ENCODE measurements at regions not wholly inside any gene's neighbourhood (a gene's known extent, or its start where the extent isn't known, plus 50 kb on each side); places are given as distances from the start of the nearest gene placed in this dataset.

DNA sequence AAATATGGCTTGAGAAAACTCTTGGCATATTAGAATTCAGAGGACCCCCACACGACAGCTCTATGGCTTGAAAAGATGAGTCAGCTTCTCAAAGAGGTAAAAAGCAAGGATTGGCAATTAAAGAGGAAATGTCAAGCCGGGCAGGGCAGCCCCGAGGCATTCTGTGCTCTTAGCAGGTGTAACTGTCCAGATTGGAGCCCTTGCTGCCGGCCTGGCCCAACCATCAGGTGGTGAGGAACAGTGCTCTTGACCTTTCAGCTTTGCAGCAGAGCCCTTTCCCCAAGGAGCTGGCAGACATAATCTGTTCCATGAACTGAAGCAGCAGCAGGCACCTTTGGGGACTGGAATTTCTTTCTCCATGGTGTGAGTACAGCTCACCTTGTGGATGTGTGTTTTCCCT lies 287.8 kb downstream of the UTP18 start:
- no peaks in the 10 kb centered on the region for H3K36me3 ChIP-seq (ENCODE audit: control insufficient read depth, insufficient read depth, low read length)
- no peaks in the 10 kb centered on the region for H3K27me3 ChIP-seq (ENCODE audit: control insufficient read depth, insufficient read depth, low read length)
- H3K4me3 ChIP-seq (ENCODE audit: low read depth, low read length): no peak overlapping the region
- no peaks in the 10 kb centered on the region for H3K4me1 ChIP-seq (ENCODE audit: control insufficient read depth, insufficient read depth, low read length)
- H3K27ac ChIP-seq (ENCODE audit: low read depth, low read length): no peak overlapping the region
- DNase-seq (ENCODE audit: low read depth in 4 of 6, low spot score in 6 of 6): no peak
- 75% methylated on average over 4 of the region's 4 CpGs for WGBS (ENCODE audit: insufficient coverage)
- H3K9me3 ChIP-seq (ENCODE audit: control insufficient read depth, insufficient read depth, low read length): no peaks in the 10 kb centered on the region

DNA sequence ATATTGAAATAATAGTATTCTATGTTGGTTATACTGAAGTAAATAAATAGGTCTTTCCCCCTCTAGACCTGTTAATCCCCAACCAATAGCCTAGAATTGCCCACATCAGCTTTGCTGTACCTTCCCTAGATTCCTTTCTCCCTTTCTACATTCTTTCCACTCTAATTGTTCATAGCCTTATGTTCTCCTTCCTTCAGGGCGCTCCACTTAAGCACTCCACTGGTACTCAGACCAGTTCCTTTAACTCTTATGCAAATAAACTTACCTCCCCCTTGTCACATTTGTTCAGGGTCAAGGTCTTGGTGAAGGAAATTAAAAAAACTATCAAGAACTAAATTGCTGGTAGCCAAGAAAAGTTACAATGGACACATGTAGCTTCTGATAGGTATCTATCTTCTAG lies 294.8 kb downstream of the UTP18 start:
- no CpG with 5 or more reads among the region's 1 CpG for WGBS (ENCODE audit: insufficient coverage)
- Histone ChIP-seq H3K27me3 (ENCODE audit: control insufficient read depth, insufficient read depth, low read length) (no peaks in the 10 kb centered on the region), H3K4me1 (ENCODE audit: control insufficient read depth, insufficient read depth, low read length) (no peaks in the 10 kb centered on the region), H3K36me3 (ENCODE audit: control insufficient read depth, insufficient read depth, low read length) (no peaks in the 10 kb centered on the region), H3K9me3 (ENCODE audit: control insufficient read depth, insufficient read depth, low read length) (no peaks in the 10 kb centered on the region), H3K4me3 (ENCODE audit: low read depth, low read length) (no peak overlapping the region), H3K27ac (ENCODE audit: low read depth, low read length) (no peak overlapping the region)
- DNase-seq (ENCODE audit: low read depth in 4 of 6, low spot score in 6 of 6): no peak

DNA sequence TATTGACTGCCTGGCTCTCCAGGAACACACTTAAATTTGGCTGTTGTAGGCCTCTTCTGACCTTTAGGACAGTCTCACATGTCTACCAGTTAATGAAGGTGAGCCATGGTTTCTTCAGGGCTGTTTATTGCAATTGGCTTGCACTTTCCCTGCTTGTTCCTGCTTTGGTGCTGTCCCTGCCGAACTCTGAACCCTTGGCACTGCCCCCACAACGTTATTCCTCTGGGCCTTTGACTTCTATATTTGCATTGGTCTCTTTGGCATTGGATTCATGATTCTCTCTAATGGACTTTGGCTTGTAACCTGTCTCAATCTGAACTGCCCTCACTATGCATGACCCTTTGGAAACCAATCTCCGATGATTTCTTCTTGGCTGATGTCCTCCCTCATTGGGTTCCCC lies 299.4 kb downstream of the UTP18 start:
- H3K27ac ChIP-seq (ENCODE audit: low read depth, low read length): no peak overlapping the region
- no peaks in the 10 kb centered on the region for H3K4me1 ChIP-seq (ENCODE audit: control insufficient read depth, insufficient read depth, low read length)
- 82% methylated on average over 2 of the region's 3 CpGs for WGBS (ENCODE audit: insufficient coverage)
- no peak for DNase-seq (ENCODE audit: low read depth in 4 of 6, low spot score in 6 of 6)
- no peaks in the 10 kb centered on the region for H3K27me3 ChIP-seq (ENCODE audit: control insufficient read depth, insufficient read depth, low read length)
- no peaks in the 10 kb centered on the region for H3K9me3 ChIP-seq (ENCODE audit: control insufficient read depth, insufficient read depth, low read length)
- no peak overlapping the region for H3K4me3 ChIP-seq (ENCODE audit: low read depth, low read length)
- no peaks in the 10 kb centered on the region for H3K36me3 ChIP-seq (ENCODE audit: control insufficient read depth, insufficient read depth, low read length)

DNA sequence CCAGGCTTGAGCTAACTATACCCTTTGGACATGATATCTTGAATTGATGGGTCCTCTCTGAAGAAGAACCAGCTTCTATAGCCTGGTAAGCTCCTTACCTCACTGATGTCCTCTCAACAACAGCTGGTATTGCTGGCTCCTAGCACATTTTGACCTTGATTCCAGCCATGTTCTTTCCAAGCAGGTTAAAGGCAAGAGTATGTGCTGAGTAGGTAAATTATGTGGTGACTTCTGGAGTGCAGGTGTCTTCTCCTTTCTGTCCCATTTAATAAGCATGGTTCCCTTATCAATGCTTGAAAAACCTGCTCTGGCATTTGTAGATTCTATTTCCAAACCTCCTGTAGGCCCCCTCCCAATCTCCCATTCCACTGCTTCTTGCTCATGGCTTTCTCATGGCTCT lies 300.1 kb downstream of the UTP18 start:
- Histone ChIP-seq H3K9me3 (ENCODE audit: control insufficient read depth, insufficient read depth, low read length) (no peaks in the 10 kb centered on the region), H3K27me3 (ENCODE audit: control insufficient read depth, insufficient read depth, low read length) (no peaks in the 10 kb centered on the region), H3K36me3 (ENCODE audit: control insufficient read depth, insufficient read depth, low read length) (no peaks in the 10 kb centered on the region), H3K4me3 (ENCODE audit: low read depth, low read length) (no peak overlapping the region), H3K27ac (ENCODE audit: low read depth, low read length) (no peak overlapping the region), H3K4me1 (ENCODE audit: control insufficient read depth, insufficient read depth, low read length) (no peaks in the 10 kb centered on the region)
- no peak for DNase-seq (ENCODE audit: low read depth in 4 of 6, low spot score in 6 of 6)

DNA sequence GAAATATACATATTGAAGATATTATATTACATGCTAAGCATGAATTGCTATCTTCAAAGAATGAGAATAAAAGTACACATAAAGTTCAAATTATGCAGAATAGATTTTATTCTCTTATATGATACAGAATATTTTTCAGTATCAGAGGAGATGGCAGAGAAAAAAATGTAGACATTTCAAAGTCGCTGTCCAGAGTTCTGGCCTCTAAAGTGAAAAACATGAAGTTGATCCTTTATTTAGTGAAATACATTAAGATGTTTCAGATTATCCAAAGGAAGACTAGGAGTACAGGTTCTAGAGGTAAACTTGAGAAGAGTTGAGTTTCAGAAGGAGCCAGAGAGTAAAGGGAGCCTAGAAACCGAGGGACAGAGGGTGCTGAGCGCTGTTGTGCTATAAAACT lies 303.6 kb downstream of the UTP18 start:
- no peak overlapping the region for H3K27ac ChIP-seq (ENCODE audit: low read depth, low read length)
- DNase-seq (ENCODE audit: low read depth in 4 of 6, low spot score in 6 of 6): no peak
- H3K36me3 ChIP-seq (ENCODE audit: control insufficient read depth, insufficient read depth, low read length): no peaks in the 10 kb centered on the region
- no peaks in the 10 kb centered on the region for H3K4me1 ChIP-seq (ENCODE audit: control insufficient read depth, insufficient read depth, low read length)
- H3K9me3 ChIP-seq (ENCODE audit: control insufficient read depth, insufficient read depth, low read length): no peaks in the 10 kb centered on the region
- no peaks in the 10 kb centered on the region for H3K27me3 ChIP-seq (ENCODE audit: control insufficient read depth, insufficient read depth, low read length)
- WGBS (ENCODE audit: insufficient coverage): 100% methylated on average over 2 of the region's 3 CpGs
- no peak overlapping the region for H3K4me3 ChIP-seq (ENCODE audit: low read depth, low read length)

DNA sequence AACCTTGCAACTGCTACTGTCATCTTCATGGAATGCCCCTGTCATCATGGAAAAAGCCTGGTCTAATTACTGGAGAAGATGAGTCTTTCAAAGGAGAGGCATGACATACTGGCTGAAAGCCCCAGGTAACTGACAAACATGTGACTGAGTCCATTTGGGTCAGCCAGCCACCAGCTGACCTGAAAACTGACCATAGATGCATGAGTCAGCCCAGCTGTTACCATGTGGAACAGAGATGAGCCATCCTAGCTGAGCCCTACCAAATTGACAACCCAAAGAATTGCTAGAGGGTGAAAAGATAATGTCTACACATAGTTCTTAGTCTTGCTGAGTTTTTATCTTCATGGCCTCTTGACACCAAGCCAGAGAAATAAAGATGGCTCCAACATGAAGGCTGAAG lies 311.8 kb downstream of the UTP18 start:
- H3K27ac ChIP-seq (ENCODE audit: low read depth, low read length): no peak overlapping the region
- no peaks in the 10 kb centered on the region for H3K36me3 ChIP-seq (ENCODE audit: control insufficient read depth, insufficient read depth, low read length)
- H3K27me3 ChIP-seq (ENCODE audit: control insufficient read depth, insufficient read depth, low read length): no peaks in the 10 kb centered on the region
- no peak overlapping the region for H3K4me3 ChIP-seq (ENCODE audit: low read depth, low read length)
- H3K4me1 ChIP-seq (ENCODE audit: control insufficient read depth, insufficient read depth, low read length): no peaks in the 10 kb centered on the region
- no peaks in the 10 kb centered on the region for H3K9me3 ChIP-seq (ENCODE audit: control insufficient read depth, insufficient read depth, low read length)
- no peak for DNase-seq (ENCODE audit: low read depth in 4 of 6, low spot score in 6 of 6)

Data from spinal cord (tissue), 9 donors.